GM12878 (cell line): ENCODE measurements at regions not wholly inside any gene's neighbourhood (a gene's known extent, or its start where the extent isn't known, plus 50 kb on each side); places are given as distances from the start of the nearest gene placed in this dataset.

Experiments
- ATAC-seq: fragments of 200-7000 bp; cut with Tn5 transposase; 3 replicates; pipeline ENCODE4 v1.9.1; 2020; ENCODE audit warnings: mild to moderate bottlenecking, moderate library complexity
- BruUV-seq: library from RNA; stranded (reverse); fragments of 400-500 nt; replicated peaks from 2 replicates; lab custom pipeline; 2021; lab: Mats Ljungman, UMichigan
- CTCF ChIA-PET: fragments of 300-600 bp; sonication (Branson Sonifier 250); formaldehyde crosslinking; extraction: SDS; loops from one replicate; lab custom pipeline; 2021; ENCODE audit warnings: inconsistent platforms; lab: Yijun Ruan, JAX
- POLR2A ChIA-PET: fragments of 350-600 bp; formaldehyde crosslinking; extraction: SDS; loops from one replicate; lab custom pipeline; 2021; ENCODE audit warnings: inconsistent platforms; lab: Charles Lee
- RAD21 ChIA-PET: fragments of 300-600 bp; sonication (Branson Sonifier 250); formaldehyde crosslinking; loops from one replicate; lab custom pipeline; 2023; ENCODE audit warnings: antibody characterized with exemption; ENCODE audit not compliant: unreplicated experiment; lab: Charles Lee
- SMC1A ChIA-PET: fragments of 300-600 bp; sonication (Branson Sonifier 250); formaldehyde crosslinking; loops from one replicate; lab custom pipeline; 2023; ENCODE audit not compliant: unreplicated experiment, uncharacterized antibody; lab: Charles Lee
- DNase-seq: peaks from one replicate; pipeline ENCODE4 v3.0.0-alpha.2; 2011; ENCODE audit warnings: low read depth, low spot score
- FAIRE-seq: peaks from 3 replicates; lab custom pipeline; 2011; peaks lifted over from hg19 to GRCh38; lab: Jason Lieb, UNC
- H2AFZ ChIP-seq: 2 replicates; pipeline ENCODE4 v1.6.0; 2011; ENCODE audit warnings: low read depth, low read length, control low read depth; ENCODE audit not compliant: control insufficient read depth
- H3K27ac ChIP-seq: 2 replicates; pipeline ENCODE4 v1.5.1; 2011; ENCODE audit warnings: control low read depth; ENCODE audit not compliant: control insufficient read depth, insufficient read depth
- H3K27me3 ChIP-seq, 2 experiments: replicated peaks in 1 of 2; 2 replicates each; pipeline versions ENCODE4 v1.6.0 to v1.6.1; 2011; ENCODE audit warnings: low read length in 1 of 2; ENCODE audit not compliant: control insufficient read depth in 2 of 2, insufficient read depth in 2 of 2
- H3K36me3 ChIP-seq, 2 experiments: 2 replicates each; pipeline ENCODE4 v1.5.1; 2011; ENCODE audit warnings: low read length in 1 of 2; ENCODE audit not compliant: control insufficient read depth in 2 of 2, insufficient read depth in 2 of 2
- H3K4me1 ChIP-seq: 2 replicates; pipeline ENCODE4 v1.6.1; 2011; ENCODE audit warnings: mild to moderate bottlenecking, low read length, moderate library complexity, mixed read lengths; ENCODE audit not compliant: control insufficient read depth, insufficient read depth
- H3K4me2 ChIP-seq: 2 replicates; pipeline ENCODE4 v1.6.0; 2011; ENCODE audit warnings: control low read depth; ENCODE audit not compliant: control insufficient read depth, insufficient read depth
- H3K4me3 ChIP-seq: fragments of 200-600 bp; sonication (generic); 2 replicates; pipeline ENCODE4 v1.5.1; 2016
- H3K79me2 ChIP-seq: 2 replicates; pipeline ENCODE4 v1.6.0; 2011; ENCODE audit warnings: low read length; ENCODE audit not compliant: control insufficient read depth, insufficient read depth
- H3K9ac ChIP-seq: 2 replicates; pipeline ENCODE4 v1.8.0; 2011; ENCODE audit warnings: low read length, control low read depth, mixed read lengths; ENCODE audit not compliant: control insufficient read depth, insufficient read depth
- H3K9me3 ChIP-seq: replicated peaks from 3 replicates; pipeline ENCODE4 v1.5.1; 2011; ENCODE audit warnings: mild to moderate bottlenecking, low read length; ENCODE audit not compliant: control insufficient read depth, insufficient read depth
- H4K20me1 ChIP-seq: 2 replicates; pipeline ENCODE4 v1.6.0; 2011; ENCODE audit not compliant: control insufficient read depth, insufficient read depth
- BCL3 ChIP-seq: IDR thresholded peaks from 2 replicates; pipeline ENCODE4 v1.6.1; 2011; ENCODE audit warnings: borderline replicate concordance, low read depth, mild to moderate bottlenecking, moderate library complexity, low read length; ENCODE audit not compliant: insufficient read depth, poor library complexity, severe bottlenecking
- HDGF ChIP-seq: fragments of 450-650 bp; IDR thresholded peaks from 2 replicates; pipeline ENCODE4 v1.6.1; 2016; ENCODE audit warnings: antibody characterized with exemption
- MEF2A ChIP-seq: IDR thresholded peaks from 2 replicates; pipeline ENCODE4 v1.6.1; 2011; ENCODE audit warnings: low read depth, mild to moderate bottlenecking, low read length, moderate library complexity; ENCODE audit not compliant: insufficient read depth
- MTA2 ChIP-seq: fragments of 450-650 bp; IDR thresholded peaks from 2 replicates; pipeline ENCODE4 v1.6.1; 2016; ENCODE audit warnings: low read depth, mild to moderate bottlenecking, moderate library complexity
- NFYA ChIP-seq: IDR thresholded peaks from 2 replicates; pipeline ENCODE4 v1.6.1; 2011; ENCODE audit warnings: low read depth, mild to moderate bottlenecking, low read length, improper control_type of control experiment, borderline replicate concordance
- RAD51 ChIP-seq: fragments of 450-650 bp; IDR thresholded peaks from 2 replicates; pipeline ENCODE4 v1.6.1; 2016; ENCODE audit warnings: moderate library complexity, mild to moderate bottlenecking, inconsistent platforms
- TARDBP ChIP-seq: IDR thresholded peaks from 2 replicates; pipeline ENCODE4 v1.6.1; 2016; ENCODE audit warnings: borderline replicate concordance
- TCF3 ChIP-seq: IDR thresholded peaks from 2 replicates; pipeline ENCODE4 v1.6.1; 2012; ENCODE audit warnings: low read depth, mild to moderate bottlenecking, low read length, borderline replicate concordance; ENCODE audit not compliant: insufficient read depth
- WGBS: methylation state at CpG from one replicate; pipeline ENCODE4 v1.1.6; 2016; ENCODE audit warnings: low lambda C conversion rate; ENCODE audit not compliant: insufficient replicate concordance, insufficient coverage; ENCODE audit errors: missing lambda C conversion rate; 5-methylcytosine and 5-hydroxymethylcytosine counted together
- in situ Hi-C: fragments of 300-500 bp; cut with MboI; formaldehyde crosslinking; loops from 9 replicates; pipeline ENCODE4 v1.14.3; 2018; ENCODE audit warnings: mixed read lengths
- intact Hi-C: fragments of 100-400 bp; cut with micrococcal nuclease; formaldehyde crosslinking; loops from one replicate; pipeline ENCODE4 v1.14.2; 2022; ENCODE audit not compliant: unreplicated experiment

DNA sequence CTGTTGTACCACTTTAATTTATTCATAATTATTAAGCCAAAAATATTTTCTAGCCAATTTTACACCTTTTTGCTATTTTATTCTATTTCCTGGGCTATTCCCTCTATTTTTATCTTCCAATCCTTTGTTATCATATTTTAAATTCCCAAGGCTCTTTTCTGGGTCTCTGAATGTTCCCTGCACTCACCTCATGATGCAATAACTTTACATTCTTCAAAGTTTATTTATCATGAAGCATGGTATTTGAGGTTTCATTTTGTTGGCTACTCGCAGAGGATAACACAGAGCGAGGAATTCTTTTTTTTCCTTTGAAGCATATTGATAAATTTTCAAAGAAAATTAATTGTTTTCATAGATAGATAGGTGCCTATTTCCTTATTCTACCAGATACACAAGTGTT, 489.8 kb upstream of the TMPRSS15 start:
- DNase-seq (no peak), ATAC-seq (no peak), FAIRE-seq (no peak)
- Histone ChIP-seq H3K27me3 (no peaks in the 10 kb centered on the region), H3K27ac (no peak overlapping the region), H3K9ac (no peak overlapping the region), H3K4me1 (no peaks in the 10 kb centered on the region), H3K79me2 (no peaks in the 10 kb centered on the region), H3K4me3 (no peak overlapping the region), H3K9me3 (no peaks in the 10 kb centered on the region), H3K36me3 (no peaks in the 10 kb centered on the region), H3K4me2 (no peak overlapping the region), H2AFZ (no peak overlapping the region), H4K20me1 (no peaks in the 10 kb centered on the region)
- ChIA-PET RAD21 (no interaction called here), SMC1A (no interaction called here), POLR2A (no interaction called here), CTCF (no interaction called here)
- WGBS: 27% methylated on average over 2 of the region's 2 CpGs
- intact Hi-C loops (no loop called here), in situ Hi-C loops (no loop called here)
- no TSS peak for BruUV-seq
- TF ChIP-seq TARDBP (no peak), MEF2A (no peak), HDGF (no peak), TCF3 (no peak), BCL3 (no peak), NFYA (no peak), RAD51 (no peak), MTA2 (no peak)
